Nephron progenitor cell (in vitro differentiated cells): ENCODE measurements at regions not wholly inside any gene's neighbourhood (a gene's known extent, or its start where the extent isn't known, plus 50 kb on each side); places are given as distances from the start of the nearest gene placed in this dataset.

ENCODE experiments used
- DNase-seq: peaks from one replicate; pipeline ENCODE4 v3.0.0; 2021
- H3K27ac Mint-ChIP-seq: 2 replicates; pipeline ENCODE4 v1.8.0; 2021; ENCODE audit warnings: mild to moderate bottlenecking, moderate library complexity, mixed read lengths
- H3K27me3 Mint-ChIP-seq: 2 replicates; pipeline ENCODE4 v1.8.0; 2021; ENCODE audit warnings: mild to moderate bottlenecking, low read depth, mixed read lengths; ENCODE audit not compliant: poor library complexity
- H3K36me3 Mint-ChIP-seq: 2 replicates; pipeline ENCODE4 v1.8.0; 2021; ENCODE audit warnings: low read depth, mixed read lengths
- H3K4me1 Mint-ChIP-seq: 2 replicates; pipeline ENCODE4 v1.8.0; 2021; ENCODE audit warnings: mixed read lengths
- H3K4me3 Mint-ChIP-seq: 2 replicates; pipeline ENCODE4 v1.8.0; 2021; ENCODE audit warnings: mild to moderate bottlenecking, moderate library complexity, mixed read lengths
- H3K9me3 Mint-ChIP-seq: 2 replicates; pipeline ENCODE4 v1.8.0; 2021; ENCODE audit warnings: mild to moderate bottlenecking, moderate library complexity, mixed read lengths
- CTCF ChIP-seq: fragments of 200-600 bp; sonication (generic); IDR thresholded peaks from 2 replicates; pipeline ENCODE4 v1.5.0; 2021; ENCODE audit warnings: antibody characterized with exemption

GRCh38 chr3:17909714-17910113 is 167.3 kb upstream of the TBC1D5 start:
- H3K9me3 Mint-ChIP-seq, result peaks cover 6% of the 10 kb centered on the region
- H3K36me3 Mint-ChIP-seq, result peaks cover 5% of the 10 kb centered on the region
- H3K27me3 Mint-ChIP-seq, result no peaks in the 10 kb centered on the region
- TF ChIP-seq CTCF, result no peak
- no peak overlapping the region for H3K27ac Mint-ChIP-seq
- no peak for DNase-seq
- H3K4me3 Mint-ChIP-seq, result no peak overlapping the region
- H3K4me1 Mint-ChIP-seq, result peaks cover 24% of the 10 kb centered on the region

GRCh38 chr3:17908399-17909191 is 166.2 kb upstream of the TBC1D5 start:
- Mint-ChIP-seq H3K27ac (peak overlapping the region; percentile 73), H3K36me3 (peaks cover 5% of the 10 kb centered on the region), H3K4me1 (peaks cover 24% of the 10 kb centered on the region), H3K9me3 (peaks cover 6% of the 10 kb centered on the region), H3K27me3 (no peaks in the 10 kb centered on the region), H3K4me3 (no peak overlapping the region)
- DNase-seq, result no peak
- no peak for TF ChIP-seq CTCF

GRCh38 chr3:17905996-17906395 is 163.6 kb upstream of the TBC1D5 start:
- H3K4me3 Mint-ChIP-seq, result no peak overlapping the region
- peaks cover 10% of the 10 kb centered on the region for H3K36me3 Mint-ChIP-seq
- H3K4me1 Mint-ChIP-seq, result peaks cover 16% of the 10 kb centered on the region
- DNase-seq, result no peak
- no peaks in the 10 kb centered on the region for H3K27me3 Mint-ChIP-seq
- no peak for TF ChIP-seq CTCF
- no peak overlapping the region for H3K27ac Mint-ChIP-seq
- H3K9me3 Mint-ChIP-seq, result peaks cover 10% of the 10 kb centered on the region

- Mint-ChIP-seq H3K4me1 (no peaks in the 10 kb centered on the region), H3K27ac (no peak overlapping the region), H3K4me3 (no peak overlapping the region), H3K36me3 (peaks cover 25% of the 10 kb centered on the region), H3K9me3 (peaks cover 29% of the 10 kb centered on the region), H3K27me3 (no peaks in the 10 kb centered on the region)
- no peak for TF ChIP-seq CTCF
- DNase-seq, result no peak
Measured at GRCh38 chr3:17901893-17902292, 159.5 kb upstream of the TBC1D5 start.

- peaks cover 11% of the 10 kb centered on the region for H3K9me3 Mint-ChIP-seq
- DNase-seq, result peak; percentile 51
- H3K36me3 Mint-ChIP-seq, result peaks cover 13% of the 10 kb centered on the region
- no peak overlapping the region for H3K4me3 Mint-ChIP-seq
- H3K27me3 Mint-ChIP-seq, result no peaks in the 10 kb centered on the region
- peak; percentile 42 for TF ChIP-seq CTCF
- peaks cover 4% of the 10 kb centered on the region for H3K4me1 Mint-ChIP-seq
- no peak overlapping the region for H3K27ac Mint-ChIP-seq
Measured at GRCh38 chr3:17894434-17895060, 152.1 kb upstream of the TBC1D5 start.
